Upper lobe of left lung (tissue), 6 donors: ENCODE measurements at regions not wholly inside any gene's neighbourhood (a gene's known extent, or its start where the extent isn't known, plus 50 kb on each side); places are given as distances from the start of the nearest gene placed in this dataset.

Experiments
- ATAC-seq, 2 donors: fragments of 200-7000 bp; cut with Tn5 transposase; one replicate each; pipeline ENCODE4 v1.9.1; 2022; ENCODE audit warnings: mild to moderate bottlenecking in 2 of 2, moderate library complexity in 2 of 2; ENCODE audit not compliant: low FRiP score in 2 of 2
- DNase-seq, 2 donors: peaks; one replicate each; pipeline ENCODE4 v3.0.0-alpha.2; 2019 to 2020
- H3K27ac ChIP-seq, 4 donors: fragments of 200-600 bp; sonication (generic); one replicate each; pipeline ENCODE4 v1.5.1; 2016 to 2019
- H3K27me3 ChIP-seq, 4 donors: fragments of 200-600 bp; sonication (generic); one replicate each; pipeline ENCODE4 v1.5.1; 2017 to 2019
- H3K36me3 ChIP-seq, 4 donors: fragments of 200-600 bp; sonication (generic); one replicate each; pipeline ENCODE4 v1.5.1; 2016 to 2019
- H3K4me1 ChIP-seq, 4 donors: fragments of 200-600 bp; sonication (generic); one replicate each; pipeline ENCODE4 v1.5.1; 2018 to 2019
- H3K4me3 ChIP-seq, 4 donors: fragments of 200-600 bp; sonication (generic); one replicate each; pipeline ENCODE4 v1.5.1; 2017 to 2019; ENCODE audit warnings: mild to moderate bottlenecking in 2 of 4, moderate library complexity in 1 of 4
- H3K9me3 ChIP-seq, 4 donors: fragments of 200-600 bp; sonication (generic); one replicate each; pipeline ENCODE4 v1.5.1; 2018 to 2019
- CTCF ChIP-seq, 6 experiments: fragments of 450-650 bp in 4 of 6; fragments of 200-600 bp in 2 of 6; sonication (generic) in 2 of 6; IDR thresholded peaks; one replicate each; pipeline ENCODE4 v1.5.1; 2016 to 2019; ENCODE audit warnings: antibody characterized with exemption in 6 of 6
- EP300 ChIP-seq, 4 donors: sonication (generic); formaldehyde crosslinking; IDR thresholded peaks; one replicate each; pipeline ENCODE4 v1.5.1; 2017; ENCODE audit warnings: antibody characterized with exemption in 4 of 4, control low read depth in 2 of 4
- POLR2A ChIP-seq, 4 donors: fragments of 450-650 bp; IDR thresholded peaks; one replicate each; pipeline ENCODE4 v1.5.1; 2016 to 2017; ENCODE audit warnings: antibody characterized with exemption in 4 of 4, mild to moderate bottlenecking in 2 of 4
- POLR2AphosphoS5 ChIP-seq, 2 donors: sonication (generic); formaldehyde crosslinking; IDR thresholded peaks; one replicate each; pipeline ENCODE4 v1.5.1; 2017; ENCODE audit warnings: antibody characterized with exemption in 2 of 2
- WGBS, 2 donors: methylation state at CpG; one replicate each; pipeline ENCODE4 v1.1.5; 2017 to 2018; 5-methylcytosine and 5-hydroxymethylcytosine counted together
- donor health status: DM: no; HTN: no; CAD: no; lungs with moderate emphysema.
- donor health status: DM: no; HTN: yes; CAD: no; lungs with severe emphysema.

GRCh38 chr2:147394179-147394790 lies 450.5 kb upstream of the ACVR2A start:
- DNase-seq, result no peak
- no peak overlapping the region for H3K27ac ChIP-seq
- no peak for TF ChIP-seq POLR2A (IDR thresholded peaks at IDR 0.05)
- no peak for TF ChIP-seq POLR2AphosphoS5 (IDR thresholded peaks at IDR 0.05)
- no peak for TF ChIP-seq EP300 (IDR thresholded peaks at IDR 0.05)
- TF ChIP-seq CTCF (IDR thresholded peaks at IDR 0.05), result no peak

GRCh38 chr2:147392180-147392579 lies 452.6 kb upstream of the ACVR2A start:
- no peaks in the 10 kb centered on the region for H3K36me3 ChIP-seq
- DNase-seq (no peak), ATAC-seq (no peak)
- no peaks in the 10 kb centered on the region for H3K27me3 ChIP-seq
- no peak overlapping the region for H3K4me3 ChIP-seq
- no peaks in the 10 kb centered on the region for H3K9me3 ChIP-seq
- no peaks in the 10 kb centered on the region for H3K4me1 ChIP-seq
- WGBS, 2 donors, result 71 to 89% methylated on average over 3 of the region's 3 CpGs
- TF ChIP-seq EP300 (IDR thresholded peaks at IDR 0.05) (no peak), POLR2AphosphoS5 (IDR thresholded peaks at IDR 0.05) (no peak), POLR2A (IDR thresholded peaks at IDR 0.05) (no peak), CTCF (IDR thresholded peaks at IDR 0.05) (no peak)
- H3K27ac ChIP-seq, result no peak overlapping the region

More at GRCh38 chr2:147394179-147394790, 450.5 kb upstream of the ACVR2A start:
- Histone ChIP-seq H3K9me3 (no peaks in the 10 kb centered on the region), H3K36me3 (no peaks in the 10 kb centered on the region), H3K4me1 (no peaks in the 10 kb centered on the region), H3K4me3 (no peak overlapping the region), H3K27me3 (no peaks in the 10 kb centered on the region)
- no peak for ATAC-seq

GRCh38 chr2:147390475-147390874 lies 454.4 kb upstream of the ACVR2A start:
- Histone ChIP-seq H3K36me3 (no peaks in the 10 kb centered on the region), H3K9me3 (no peaks in the 10 kb centered on the region), H3K4me3 (no peak overlapping the region), H3K27ac (no peak overlapping the region), H3K4me1 (no peaks in the 10 kb centered on the region), H3K27me3 (no peaks in the 10 kb centered on the region)
- TF ChIP-seq CTCF (IDR thresholded peaks at IDR 0.05), result no peak
- no peak for TF ChIP-seq EP300 (IDR thresholded peaks at IDR 0.05)
- TF ChIP-seq POLR2AphosphoS5 (IDR thresholded peaks at IDR 0.05), result no peak
- no peak for TF ChIP-seq POLR2A (IDR thresholded peaks at IDR 0.05)
- no peak for DNase-seq
- no peak for ATAC-seq
- WGBS, 2 donors, result 66 to 69% methylated on average over 3 of the region's 3 CpGs

DNA sequence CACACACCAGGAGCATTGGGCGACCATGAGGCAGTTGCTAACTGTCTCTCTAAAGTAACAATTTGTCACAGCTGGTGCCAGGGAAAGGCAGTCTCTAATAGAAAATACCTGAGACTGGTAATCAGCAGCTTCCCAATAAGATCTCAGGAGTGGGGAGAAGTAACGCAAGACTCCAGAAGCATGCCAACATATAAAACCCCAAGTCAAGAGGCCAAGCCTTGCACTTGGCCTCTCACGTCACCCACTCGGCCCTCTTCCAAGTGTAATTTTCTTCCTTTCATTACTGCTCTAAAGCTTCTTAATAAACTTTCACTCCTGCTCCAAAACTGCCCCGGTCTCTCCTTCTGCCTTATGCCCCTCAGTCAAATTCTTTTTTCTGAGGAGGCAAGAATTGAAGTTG lies 455.6 kb upstream of the ACVR2A start:
- DNase-seq (peak in 1 of 2 donors; percentile 53), ATAC-seq (peak in 1 of 2 donors; percentile 19)
- TF ChIP-seq POLR2AphosphoS5 (IDR thresholded peaks at IDR 0.05) (no peak), POLR2A (IDR thresholded peaks at IDR 0.05) (no peak), EP300 (IDR thresholded peaks at IDR 0.05) (no peak), CTCF (IDR thresholded peaks at IDR 0.05) (no peak)
- Histone ChIP-seq H3K9me3 (no peaks in the 10 kb centered on the region), H3K27ac (no peak overlapping the region), H3K4me1 (no peaks in the 10 kb centered on the region), H3K27me3 (no peaks in the 10 kb centered on the region), H3K4me3 (no peak overlapping the region), H3K36me3 (no peaks in the 10 kb centered on the region)
- WGBS, 2 donors, result 56 to 68% methylated on average over 5 of the region's 5 CpGs

- Histone ChIP-seq H3K27me3 (no peaks in the 10 kb centered on the region), H3K27ac (no peak overlapping the region), H3K4me3 (no peak overlapping the region), H3K36me3 (no peaks in the 10 kb centered on the region), H3K4me1 (no peaks in the 10 kb centered on the region), H3K9me3 (no peaks in the 10 kb centered on the region)
- no peak for ATAC-seq
- DNase-seq, result no peak
- 91 to 93% methylated on average over 2 of the region's 2 CpGs for WGBS, 2 donors
- TF ChIP-seq POLR2A (IDR thresholded peaks at IDR 0.05), result no peak
- TF ChIP-seq EP300 (IDR thresholded peaks at IDR 0.05), result no peak
- no peak for TF ChIP-seq POLR2AphosphoS5 (IDR thresholded peaks at IDR 0.05)
- TF ChIP-seq CTCF (IDR thresholded peaks at IDR 0.05), result no peak
Observed at GRCh38 chr2:147388217-147388616, 456.6 kb upstream of the ACVR2A start.
